HK-2 (cell line): ENCODE measurements at regions not wholly inside any gene's neighbourhood (a gene's known extent, or its start where the extent isn't known, plus 50 kb on each side); places are given as distances from the start of the nearest gene placed in this dataset.

Source experiments
- DNase-seq: peaks from one replicate; pipeline ENCODE4 v3.0.0-alpha.2; 2018; ENCODE audit not compliant: unreplicated experiment

DNA sequence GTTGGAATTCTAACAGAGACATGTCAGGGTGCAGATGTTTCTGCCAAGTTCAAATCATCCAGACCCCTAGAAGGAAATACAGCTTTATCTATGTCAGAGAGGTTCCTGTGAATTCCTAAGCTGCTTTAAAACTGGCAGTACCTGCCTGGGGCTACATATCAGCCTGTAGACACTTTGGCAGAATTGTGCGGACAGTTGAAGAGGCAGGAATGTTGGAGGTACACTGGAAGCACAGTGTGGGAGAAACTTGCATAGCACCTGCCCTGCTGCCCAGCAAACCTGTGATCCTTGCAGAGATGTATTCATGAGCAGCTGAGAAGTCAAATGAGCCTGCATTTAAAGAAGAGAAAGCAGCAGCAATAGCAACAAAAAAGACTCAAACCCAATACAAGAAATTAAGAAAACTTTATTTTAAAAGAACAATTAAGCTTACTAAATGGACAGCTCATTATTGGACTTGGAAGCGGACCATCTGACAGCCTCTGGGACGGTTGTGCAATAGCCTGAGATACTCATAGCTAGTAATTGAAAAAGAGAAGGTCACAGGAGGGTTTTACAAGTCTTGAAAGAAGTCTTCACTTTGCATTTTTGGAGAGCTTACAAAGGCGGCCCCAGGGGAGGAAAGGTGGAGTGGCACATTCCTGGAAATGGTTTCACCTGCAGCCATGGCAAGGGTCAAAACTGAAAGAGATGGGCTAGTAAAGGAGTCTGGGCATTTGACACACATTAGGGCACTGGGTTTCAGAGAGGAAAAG lies 280.9 kb upstream of the FLRT2 start:
- no peak for DNase-seq

DNA sequence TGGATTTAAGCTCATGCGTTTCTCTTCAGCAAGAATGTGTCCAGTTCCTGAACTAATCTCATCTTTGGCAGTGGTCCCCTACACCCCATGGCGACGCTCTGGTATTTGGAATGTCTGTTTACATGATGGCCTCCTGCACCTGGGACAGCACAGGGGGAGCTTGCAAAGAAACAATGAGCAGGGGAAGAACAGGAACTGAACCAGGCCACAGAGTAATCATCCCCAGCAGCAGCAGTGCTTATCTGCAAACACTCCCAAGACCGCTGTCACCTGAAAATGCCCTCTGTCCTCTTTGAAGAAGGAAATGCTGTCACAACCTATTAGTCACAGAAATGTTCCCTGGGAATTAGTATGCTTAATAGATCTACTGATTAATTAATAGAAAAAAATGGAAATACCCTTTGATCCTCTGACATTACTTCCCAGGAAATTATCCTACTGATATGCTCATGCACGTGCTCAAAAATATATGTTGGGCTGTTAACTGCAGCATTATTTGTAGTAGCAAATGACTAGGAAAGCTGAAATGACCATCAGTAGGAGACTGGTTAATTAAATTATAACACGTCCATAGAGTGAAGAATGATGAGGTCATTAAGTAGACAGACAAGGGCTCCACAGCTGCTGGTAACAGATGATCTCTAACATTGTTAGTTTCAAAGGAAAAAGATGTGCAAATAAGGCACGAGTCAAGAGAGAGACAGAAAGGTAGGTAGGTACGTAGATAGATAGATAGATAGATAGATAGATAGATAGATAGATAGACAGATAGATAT lies 279.3 kb upstream of the FLRT2 start:
- no peak for DNase-seq

DNA sequence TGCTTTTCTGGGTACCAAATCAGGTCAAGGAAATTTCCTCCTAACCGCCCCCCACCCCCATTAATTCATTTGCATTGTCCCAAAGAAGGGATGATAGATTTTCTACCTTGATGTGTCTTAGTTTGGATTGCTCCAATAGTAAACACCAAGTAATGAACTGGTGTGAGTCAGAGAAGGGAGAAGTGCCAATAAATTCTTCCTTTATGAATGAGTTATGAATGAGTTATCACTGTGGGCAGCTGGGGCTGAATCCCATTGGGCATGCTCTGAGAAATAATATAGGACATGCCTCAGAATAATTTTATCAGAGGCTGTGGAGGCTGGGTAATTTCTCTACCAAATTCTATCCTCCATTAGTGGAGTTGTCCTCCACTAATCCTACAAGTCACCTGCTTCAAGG lies 277.9 kb upstream of the FLRT2 start:
- DNase-seq: no peak

GRCh38 chr14:85254711-85255110 lies 275.2 kb upstream of the FLRT2 start:
- DNase-seq: no peak

DNA sequence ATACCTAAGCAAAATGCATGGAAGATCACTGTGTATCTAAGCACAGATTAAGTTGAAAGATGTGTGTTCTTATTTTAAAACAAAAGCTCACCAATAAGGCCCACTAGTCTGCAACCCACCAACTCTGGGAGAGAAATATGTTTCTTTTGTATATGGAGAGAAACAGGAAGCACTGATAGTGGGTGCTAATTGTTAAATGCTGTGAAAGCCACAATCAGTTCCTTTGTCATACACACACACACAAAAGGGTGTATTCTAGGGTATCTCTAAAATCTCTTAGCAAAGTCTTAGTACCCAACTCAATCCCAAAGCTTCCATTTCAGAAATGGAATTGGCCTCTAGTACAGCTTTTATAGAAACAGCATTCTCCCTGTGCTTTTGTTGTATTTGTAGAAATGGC lies 272.7 kb upstream of the FLRT2 start:
- no peak for DNase-seq

GRCh38 chr14:85263916-85264675 lies 265.8 kb upstream of the FLRT2 start:
- no peak for DNase-seq

GRCh38 chr14:85273099-85273677 lies 256.8 kb upstream of the FLRT2 start:
- no peak for DNase-seq

GRCh38 chr14:85273952-85274351 lies 256.0 kb upstream of the FLRT2 start:
- no peak for DNase-seq

DNA sequence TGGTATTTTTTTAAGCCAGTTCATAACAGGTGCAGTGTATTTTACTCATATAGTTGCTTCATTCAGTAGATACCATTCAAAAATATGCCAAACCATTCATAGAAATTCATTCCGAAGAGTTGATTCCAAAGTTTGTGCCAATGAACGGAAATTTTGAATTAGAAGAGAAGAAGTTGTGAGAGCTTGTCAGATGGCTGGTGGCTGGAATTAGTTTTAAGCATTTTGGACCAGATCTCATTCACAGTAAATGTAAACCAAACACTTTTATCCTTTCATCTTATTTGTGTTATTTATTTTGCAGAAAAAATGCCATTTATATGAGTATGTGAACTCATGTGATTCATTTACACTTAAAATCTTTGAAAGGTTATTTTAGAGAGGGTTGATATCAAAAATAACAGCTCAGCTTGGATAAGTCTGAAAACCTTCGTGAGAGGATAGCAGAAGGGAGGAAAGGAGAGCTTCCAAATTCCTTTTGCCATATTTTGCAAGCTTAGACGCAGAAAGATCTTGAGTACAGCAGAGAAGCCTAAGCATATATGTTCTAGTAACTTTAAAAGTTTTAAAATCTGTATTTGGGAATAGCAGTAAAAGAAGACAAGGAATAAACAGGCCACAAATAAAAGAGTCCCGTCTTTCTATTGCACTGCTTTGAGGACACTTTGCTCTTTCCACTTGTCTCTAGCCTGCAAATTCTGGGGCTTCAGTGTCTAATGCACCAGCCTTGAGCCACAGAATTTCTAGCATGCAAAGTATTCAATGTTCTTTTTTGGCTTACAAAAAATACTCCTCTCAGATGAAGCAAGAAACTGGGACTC lies 253.6 kb upstream of the FLRT2 start:
- no peak for DNase-seq

- DNase-seq: no peak
These were observed 253.0 kb upstream of the FLRT2 start for GRCh38 chr14:85276979-85277228.

- no peak for DNase-seq
These were observed 250.5 kb upstream of the FLRT2 start for GRCh38 chr14:85279407-85279806.

GRCh38 chr14:85280074-85280473 lies 249.9 kb upstream of the FLRT2 start:
- DNase-seq: no peak

GRCh38 chr14:85281921-85282320 lies 248.0 kb upstream of the FLRT2 start:
- DNase-seq: no peak

DNA sequence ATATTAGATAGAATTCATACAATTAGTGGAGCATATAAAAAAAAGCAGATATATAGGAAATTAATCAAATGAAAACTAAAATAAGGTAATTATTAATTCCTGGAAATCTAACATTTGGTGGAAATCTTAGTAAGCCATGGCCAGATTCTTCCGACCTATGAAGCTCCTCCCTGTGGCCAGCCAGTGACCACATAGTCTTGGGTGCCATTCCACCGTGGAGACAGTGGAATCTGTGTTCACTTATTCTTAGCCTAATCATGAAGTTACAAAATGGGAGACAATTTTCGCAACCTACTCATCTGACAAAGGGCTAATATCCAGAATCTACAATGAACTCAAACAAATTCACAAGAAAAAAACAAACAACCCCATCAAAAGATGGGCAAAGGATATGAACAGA lies 241.9 kb upstream of the FLRT2 start:
- DNase-seq: no peak

- no peak for DNase-seq
These were observed 238.2 kb upstream of the FLRT2 start for GRCh38 chr14:85291731-85292130.

DNA sequence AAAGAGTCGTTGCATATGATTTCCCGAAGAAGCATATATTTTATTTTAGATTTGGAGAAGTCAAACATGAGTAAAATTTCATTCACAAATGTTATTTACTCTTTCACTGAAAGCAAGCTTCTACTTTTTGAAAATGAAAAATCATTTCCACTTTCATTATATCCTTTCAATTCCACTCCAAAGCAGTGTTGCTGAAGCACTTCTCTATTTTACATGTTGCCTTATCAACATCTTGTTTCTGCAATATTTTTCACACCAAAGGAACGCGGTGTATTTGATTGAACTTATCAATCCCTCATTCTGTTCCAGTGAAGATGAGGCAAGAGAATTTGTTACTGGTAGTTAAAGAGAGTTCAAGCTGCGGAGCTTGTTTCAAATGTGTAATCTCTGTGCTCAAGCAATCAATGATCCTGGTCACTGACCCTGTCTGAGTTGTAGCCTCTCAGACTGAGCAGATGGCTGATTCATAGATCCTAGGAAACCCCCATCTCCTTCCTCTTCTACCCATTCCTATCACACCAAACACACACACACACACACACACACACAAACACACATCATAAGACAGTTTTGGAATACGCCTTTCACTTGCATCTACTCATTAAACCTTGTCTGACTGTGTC lies 236.2 kb upstream of the FLRT2 start:
- no peak for DNase-seq

DNA sequence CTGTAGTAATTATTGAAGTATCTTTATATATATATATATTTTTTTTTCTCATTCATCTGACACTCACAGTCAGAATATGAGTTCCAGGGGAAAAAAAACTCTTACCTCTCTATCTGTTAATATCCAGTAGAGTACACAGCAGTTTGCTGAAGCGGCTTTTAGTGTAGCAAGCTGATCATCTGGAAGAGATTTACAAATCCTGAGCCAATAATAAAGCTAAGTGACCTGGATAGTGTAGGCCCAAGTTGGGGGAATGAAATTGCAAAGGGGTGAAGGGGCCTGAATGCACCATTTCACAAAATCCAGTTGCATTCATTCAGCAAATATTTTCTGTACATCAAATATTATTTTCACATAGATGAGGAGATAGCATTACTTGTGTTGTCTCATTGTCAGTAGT lies 234.6 kb upstream of the FLRT2 start:
- no peak for DNase-seq

DNA sequence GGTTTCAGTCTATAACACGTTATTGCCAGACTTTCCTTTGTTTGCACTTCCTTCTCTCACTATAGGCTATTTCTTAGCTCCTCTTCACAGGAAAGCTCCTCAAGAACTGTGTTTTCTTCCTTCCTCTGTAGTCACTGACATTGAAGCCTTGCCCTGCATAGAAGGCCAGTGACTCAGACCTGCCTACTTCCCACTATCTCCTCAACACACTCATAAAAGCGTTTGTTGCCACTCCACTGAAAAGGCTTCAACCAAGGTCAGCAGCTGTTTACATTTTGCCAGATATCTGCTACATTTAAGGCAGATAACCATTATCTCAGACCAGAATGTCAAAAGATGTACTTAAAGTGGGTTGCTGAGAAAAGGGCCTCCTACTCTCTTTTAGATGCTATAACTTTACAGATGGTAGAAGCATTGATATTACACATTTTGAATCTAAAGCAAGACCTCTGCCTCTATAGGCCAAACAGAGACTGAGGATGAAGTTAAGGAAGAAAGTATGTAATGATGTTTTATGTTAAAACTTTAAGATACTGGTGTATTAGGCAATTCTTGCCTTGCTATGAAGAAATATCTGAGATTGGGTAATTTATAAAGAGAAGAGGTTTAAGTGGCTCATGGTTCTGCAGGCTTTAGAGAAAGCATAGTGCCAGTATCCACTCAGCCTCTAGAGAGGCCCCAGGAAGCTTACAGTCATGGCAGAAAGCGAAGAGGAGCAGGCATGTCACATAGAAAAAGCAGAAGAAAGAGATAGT lies 233.3 kb upstream of the FLRT2 start:
- DNase-seq: no peak

GRCh38 chr14:85300107-85300506 lies 229.8 kb upstream of the FLRT2 start:
- DNase-seq: no peak

- DNase-seq: no peak
These were observed 228.4 kb upstream of the FLRT2 start for GRCh38 chr14:85301506-85301905.

DNA sequence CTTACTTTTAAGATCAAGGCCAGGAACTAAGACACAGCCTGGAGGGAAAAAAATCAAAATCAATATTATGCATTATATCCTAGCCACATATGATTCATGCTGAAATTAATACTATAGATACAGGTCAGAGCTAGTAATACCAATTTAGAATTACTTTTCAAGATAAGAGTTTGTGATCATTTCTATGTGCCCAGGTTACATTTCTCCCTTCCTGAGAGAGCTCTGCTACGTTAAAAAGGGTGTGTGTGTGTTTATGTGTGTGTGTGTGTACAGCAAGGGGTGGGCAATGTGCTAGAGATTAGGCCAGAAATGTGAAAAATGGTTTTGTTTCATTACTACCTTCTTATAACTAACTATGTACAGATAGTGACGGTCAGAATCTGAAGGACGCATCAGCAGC lies 223.9 kb upstream of the FLRT2 start:
- DNase-seq: no peak
